ENCODE measurements at regions not wholly inside any gene's neighbourhood (a gene's known extent, or its start where the extent isn't known, plus 50 kb on each side); places are given as distances from the start of the nearest gene placed in this dataset.

DNA sequence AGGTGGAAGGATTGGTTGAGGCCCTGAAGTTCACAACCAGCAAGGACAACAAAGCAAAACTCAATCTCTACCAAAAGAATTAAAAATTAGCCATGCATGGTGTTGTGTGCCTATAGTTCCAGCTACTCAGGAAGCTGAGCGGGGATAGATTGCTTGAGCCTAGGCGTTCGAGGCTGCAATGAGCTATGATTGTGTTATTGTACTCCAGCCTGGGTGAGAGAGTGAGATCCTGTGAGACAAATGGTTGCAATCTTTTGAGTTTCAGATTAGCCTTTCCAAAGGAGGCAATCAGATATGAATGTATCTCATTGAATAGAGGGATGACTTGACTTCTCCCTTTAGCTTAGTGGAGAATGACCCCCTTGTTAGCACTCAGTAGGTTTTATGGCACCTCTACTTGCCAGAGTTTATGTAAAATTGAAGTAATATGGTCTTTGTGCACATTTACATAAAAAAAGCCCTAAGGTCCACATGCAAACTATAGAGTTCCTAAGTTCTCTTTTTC, 105.6 kb upstream of the OLFM3 start:
- no peak for TF ChIP-seq TCF12 (IDR thresholded peaks at IDR 0.05)
- no peak for TF ChIP-seq EZH2phosphoT487 (IDR thresholded peaks at IDR 0.05; ENCODE audit: borderline replicate concordance, low read depth)
- TF ChIP-seq SIN3A (IDR thresholded peaks at IDR 0.05; ENCODE audit: borderline replicate concordance, low read depth, low read length), result no peak
- TF ChIP-seq TEAD4 (IDR thresholded peaks at IDR 0.05; ENCODE audit: borderline replicate concordance, insufficient read depth), result no peak
- TF ChIP-seq, protein P1, sequence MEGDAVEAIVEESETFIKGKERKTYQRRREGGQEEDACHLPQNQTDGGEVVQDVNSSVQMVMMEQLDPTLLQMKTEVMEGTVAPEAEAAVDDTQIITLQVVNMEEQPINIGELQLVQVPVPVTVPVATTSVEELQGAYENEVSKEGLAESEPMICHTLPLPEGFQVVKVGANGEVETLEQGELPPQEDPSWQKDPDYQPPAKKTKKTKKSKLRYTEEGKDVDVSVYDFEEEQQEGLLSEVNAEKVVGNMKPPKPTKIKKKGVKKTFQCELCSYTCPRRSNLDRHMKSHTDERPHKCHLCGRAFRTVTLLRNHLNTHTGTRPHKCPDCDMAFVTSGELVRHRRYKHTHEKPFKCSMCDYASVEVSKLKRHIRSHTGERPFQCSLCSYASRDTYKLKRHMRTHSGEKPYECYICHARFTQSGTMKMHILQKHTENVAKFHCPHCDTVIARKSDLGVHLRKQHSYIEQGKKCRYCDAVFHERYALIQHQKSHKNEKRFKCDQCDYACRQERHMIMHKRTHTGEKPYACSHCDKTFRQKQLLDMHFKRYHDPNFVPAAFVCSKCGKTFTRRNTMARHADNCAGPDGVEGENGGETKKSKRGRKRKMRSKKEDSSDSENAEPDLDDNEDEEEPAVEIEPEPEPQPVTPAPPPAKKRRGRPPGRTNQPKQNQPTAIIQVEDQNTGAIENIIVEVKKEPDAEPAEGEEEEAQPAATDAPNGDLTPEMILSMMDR (IDR thresholded peaks at IDR 0.05), result no peak
- TF ChIP-seq, protein P2, sequence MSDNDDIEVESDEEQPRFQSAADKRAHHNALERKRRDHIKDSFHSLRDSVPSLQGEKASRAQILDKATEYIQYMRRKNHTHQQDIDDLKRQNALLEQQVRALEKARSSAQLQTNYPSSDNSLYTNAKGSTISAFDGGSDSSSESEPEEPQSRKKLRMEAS (IDR thresholded peaks at IDR 0.05; ENCODE audit: low read depth), result no peak
- TF ChIP-seq, protein P3, sequence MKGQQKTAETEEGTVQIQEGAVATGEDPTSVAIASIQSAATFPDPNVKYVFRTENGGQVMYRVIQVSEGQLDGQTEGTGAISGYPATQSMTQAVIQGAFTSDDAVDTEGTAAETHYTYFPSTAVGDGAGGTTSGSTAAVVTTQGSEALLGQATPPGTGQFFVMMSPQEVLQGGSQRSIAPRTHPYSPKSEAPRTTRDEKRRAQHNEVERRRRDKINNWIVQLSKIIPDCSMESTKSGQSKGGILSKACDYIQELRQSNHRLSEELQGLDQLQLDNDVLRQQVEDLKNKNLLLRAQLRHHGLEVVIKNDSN (IDR thresholded peaks at IDR 0.05; ENCODE audit: borderline replicate concordance, low read depth), result no peak
- TF ChIP-seq, protein P4, sequence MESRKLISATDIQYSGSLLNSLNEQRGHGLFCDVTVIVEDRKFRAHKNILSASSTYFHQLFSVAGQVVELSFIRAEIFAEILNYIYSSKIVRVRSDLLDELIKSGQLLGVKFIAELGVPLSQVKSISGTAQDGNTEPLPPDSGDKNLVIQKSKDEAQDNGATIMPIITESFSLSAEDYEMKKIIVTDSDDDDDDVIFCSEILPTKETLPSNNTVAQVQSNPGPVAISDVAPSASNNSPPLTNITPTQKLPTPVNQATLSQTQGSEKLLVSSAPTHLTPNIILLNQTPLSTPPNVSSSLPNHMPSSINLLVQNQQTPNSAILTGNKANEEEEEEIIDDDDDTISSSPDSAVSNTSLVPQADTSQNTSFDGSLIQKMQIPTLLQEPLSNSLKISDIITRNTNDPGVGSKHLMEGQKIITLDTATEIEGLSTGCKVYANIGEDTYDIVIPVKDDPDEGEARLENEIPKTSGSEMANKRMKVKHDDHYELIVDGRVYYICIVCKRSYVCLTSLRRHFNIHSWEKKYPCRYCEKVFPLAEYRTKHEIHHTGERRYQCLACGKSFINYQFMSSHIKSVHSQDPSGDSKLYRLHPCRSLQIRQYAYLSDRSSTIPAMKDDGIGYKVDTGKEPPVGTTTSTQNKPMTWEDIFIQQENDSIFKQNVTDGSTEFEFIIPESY (IDR thresholded peaks at IDR 0.05; ENCODE audit: borderline replicate concordance, low read depth), result no peak
- no peak for TF ChIP-seq POLR2AphosphoS5 (IDR thresholded peaks at IDR 0.05; ENCODE audit: low read depth, low read length)
- TF ChIP-seq, protein P5, sequence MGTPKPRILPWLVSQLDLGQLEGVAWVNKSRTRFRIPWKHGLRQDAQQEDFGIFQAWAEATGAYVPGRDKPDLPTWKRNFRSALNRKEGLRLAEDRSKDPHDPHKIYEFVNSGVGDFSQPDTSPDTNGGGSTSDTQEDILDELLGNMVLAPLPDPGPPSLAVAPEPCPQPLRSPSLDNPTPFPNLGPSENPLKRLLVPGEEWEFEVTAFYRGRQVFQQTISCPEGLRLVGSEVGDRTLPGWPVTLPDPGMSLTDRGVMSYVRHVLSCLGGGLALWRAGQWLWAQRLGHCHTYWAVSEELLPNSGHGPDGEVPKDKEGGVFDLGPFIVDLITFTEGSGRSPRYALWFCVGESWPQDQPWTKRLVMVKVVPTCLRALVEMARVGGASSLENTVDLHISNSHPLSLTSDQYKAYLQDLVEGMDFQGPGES (IDR thresholded peaks at IDR 0.05; ENCODE audit: low read depth, low read length), result no peak
- no peak for TF ChIP-seq RAD21 (IDR thresholded peaks at IDR 0.05; ENCODE audit: low read length)
- TF ChIP-seq, protein P6, sequence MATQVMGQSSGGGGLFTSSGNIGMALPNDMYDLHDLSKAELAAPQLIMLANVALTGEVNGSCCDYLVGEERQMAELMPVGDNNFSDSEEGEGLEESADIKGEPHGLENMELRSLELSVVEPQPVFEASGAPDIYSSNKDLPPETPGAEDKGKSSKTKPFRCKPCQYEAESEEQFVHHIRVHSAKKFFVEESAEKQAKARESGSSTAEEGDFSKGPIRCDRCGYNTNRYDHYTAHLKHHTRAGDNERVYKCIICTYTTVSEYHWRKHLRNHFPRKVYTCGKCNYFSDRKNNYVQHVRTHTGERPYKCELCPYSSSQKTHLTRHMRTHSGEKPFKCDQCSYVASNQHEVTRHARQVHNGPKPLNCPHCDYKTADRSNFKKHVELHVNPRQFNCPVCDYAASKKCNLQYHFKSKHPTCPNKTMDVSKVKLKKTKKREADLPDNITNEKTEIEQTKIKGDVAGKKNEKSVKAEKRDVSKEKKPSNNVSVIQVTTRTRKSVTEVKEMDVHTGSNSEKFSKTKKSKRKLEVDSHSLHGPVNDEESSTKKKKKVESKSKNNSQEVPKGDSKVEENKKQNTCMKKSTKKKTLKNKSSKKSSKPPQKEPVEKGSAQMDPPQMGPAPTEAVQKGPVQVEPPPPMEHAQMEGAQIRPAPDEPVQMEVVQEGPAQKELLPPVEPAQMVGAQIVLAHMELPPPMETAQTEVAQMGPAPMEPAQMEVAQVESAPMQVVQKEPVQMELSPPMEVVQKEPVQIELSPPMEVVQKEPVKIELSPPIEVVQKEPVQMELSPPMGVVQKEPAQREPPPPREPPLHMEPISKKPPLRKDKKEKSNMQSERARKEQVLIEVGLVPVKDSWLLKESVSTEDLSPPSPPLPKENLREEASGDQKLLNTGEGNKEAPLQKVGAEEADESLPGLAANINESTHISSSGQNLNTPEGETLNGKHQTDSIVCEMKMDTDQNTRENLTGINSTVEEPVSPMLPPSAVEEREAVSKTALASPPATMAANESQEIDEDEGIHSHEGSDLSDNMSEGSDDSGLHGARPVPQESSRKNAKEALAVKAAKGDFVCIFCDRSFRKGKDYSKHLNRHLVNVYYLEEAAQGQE (IDR thresholded peaks at IDR 0.05; ENCODE audit: low read depth, low read length), result no peak
